ENCODE measurements at regions not wholly inside any gene's neighbourhood (a gene's known extent, or its start where the extent isn't known, plus 50 kb on each side); places are given as distances from the start of the nearest gene placed in this dataset.

DNA sequence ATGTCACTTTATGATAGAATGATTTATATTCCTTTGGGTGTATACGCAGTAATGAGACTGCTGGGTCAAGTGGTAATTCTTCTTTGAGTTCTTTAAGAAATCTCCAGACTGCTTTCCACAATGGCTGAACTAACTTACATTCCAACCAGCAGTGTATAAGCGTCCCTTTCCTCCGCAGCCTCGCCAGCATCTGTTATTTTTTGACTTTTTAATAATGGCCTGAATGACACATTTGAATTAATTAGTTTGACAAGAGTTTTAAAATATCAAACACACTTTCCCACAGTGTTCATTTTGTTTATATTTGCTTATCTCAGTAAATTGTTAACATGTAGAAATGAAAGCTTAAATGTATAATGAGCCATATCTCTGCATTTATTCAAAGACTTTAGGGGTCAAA is 116.8 kb downstream of the TES start (continued):
- TF ChIP-seq, protein P1, sequence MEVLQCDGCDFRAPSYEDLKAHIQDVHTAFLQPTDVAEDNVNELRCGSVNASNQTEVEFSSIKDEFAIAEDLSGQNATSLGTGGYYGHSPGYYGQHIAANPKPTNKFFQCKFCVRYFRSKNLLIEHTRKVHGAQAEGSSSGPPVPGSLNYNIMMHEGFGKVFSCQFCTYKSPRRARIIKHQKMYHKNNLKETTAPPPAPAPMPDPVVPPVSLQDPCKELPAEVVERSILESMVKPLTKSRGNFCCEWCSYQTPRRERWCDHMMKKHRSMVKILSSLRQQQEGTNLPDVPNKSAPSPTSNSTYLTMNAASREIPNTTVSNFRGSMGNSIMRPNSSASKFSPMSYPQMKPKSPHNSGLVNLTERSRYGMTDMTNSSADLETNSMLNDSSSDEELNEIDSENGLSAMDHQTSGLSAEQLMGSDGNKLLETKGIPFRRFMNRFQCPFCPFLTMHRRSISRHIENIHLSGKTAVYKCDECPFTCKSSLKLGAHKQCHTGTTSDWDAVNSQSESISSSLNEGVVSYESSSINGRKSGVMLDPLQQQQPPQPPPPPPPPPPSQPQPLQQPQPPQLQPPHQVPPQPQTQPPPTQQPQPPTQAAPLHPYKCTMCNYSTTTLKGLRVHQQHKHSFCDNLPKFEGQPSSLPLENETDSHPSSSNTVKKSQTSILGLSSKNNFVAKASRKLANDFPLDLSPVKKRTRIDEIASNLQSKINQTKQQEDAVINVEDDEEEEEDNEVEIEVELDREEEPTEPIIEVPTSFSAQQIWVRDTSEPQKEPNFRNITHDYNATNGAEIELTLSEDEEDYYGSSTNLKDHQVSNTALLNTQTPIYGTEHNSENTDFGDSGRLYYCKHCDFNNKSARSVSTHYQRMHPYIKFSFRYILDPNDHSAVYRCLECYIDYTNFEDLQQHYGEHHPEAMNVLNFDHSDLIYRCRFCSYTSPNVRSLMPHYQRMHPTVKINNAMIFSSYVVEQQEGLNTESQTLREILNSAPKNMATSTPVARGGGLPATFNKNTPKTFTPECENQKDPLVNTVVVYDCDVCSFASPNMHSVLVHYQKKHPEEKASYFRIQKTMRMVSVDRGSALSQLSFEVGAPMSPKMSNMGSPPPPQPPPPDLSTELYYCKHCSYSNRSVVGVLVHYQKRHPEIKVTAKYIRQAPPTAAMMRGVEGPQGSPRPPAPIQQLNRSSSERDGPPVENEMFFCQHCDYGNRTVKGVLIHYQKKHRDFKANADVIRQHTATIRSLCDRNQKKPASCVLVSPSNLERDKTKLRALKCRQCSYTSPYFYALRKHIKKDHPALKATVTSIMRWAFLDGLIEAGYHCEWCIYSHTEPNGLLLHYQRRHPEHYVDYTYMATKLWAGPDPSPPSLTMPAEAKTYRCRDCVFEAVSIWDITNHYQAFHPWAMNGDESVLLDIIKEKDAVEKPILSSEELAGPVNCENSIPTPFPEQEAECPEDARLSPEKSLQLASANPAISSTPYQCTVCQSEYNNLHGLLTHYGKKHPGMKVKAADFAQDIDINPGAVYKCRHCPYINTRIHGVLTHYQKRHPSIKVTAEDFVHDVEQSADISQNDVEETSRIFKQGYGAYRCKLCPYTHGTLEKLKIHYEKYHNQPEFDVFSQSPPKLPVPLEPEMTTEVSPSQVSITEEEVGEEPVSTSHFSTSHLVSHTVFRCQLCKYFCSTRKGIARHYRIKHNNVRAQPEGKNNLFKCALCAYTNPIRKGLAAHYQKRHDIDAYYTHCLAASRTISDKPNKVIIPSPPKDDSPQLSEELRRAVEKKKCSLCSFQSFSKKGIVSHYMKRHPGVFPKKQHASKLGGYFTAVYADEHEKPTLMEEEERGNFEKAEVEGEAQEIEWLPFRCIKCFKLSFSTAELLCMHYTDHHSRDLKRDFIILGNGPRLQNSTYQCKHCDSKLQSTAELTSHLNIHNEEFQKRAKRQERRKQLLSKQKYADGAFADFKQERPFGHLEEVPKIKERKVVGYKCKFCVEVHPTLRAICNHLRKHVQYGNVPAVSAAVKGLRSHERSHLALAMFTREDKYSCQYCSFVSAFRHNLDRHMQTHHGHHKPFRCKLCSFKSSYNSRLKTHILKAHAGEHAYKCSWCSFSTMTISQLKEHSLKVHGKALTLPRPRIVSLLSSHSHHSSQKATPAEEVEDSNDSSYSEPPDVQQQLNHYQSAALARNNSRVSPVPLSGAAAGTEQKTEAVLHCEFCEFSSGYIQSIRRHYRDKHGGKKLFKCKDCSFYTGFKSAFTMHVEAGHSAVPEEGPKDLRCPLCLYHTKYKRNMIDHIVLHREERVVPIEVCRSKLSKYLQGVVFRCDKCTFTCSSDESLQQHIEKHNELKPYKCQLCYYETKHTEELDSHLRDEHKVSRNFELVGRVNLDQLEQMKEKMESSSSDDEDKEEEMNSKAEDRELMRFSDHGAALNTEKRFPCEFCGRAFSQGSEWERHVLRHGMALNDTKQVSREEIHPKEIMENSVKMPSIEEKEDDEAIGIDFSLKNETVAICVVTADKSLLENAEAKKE (CRISPR knock-in tag; IDR thresholded peaks at IDR 0.05) = no peak
- TF ChIP-seq, protein P2, sequence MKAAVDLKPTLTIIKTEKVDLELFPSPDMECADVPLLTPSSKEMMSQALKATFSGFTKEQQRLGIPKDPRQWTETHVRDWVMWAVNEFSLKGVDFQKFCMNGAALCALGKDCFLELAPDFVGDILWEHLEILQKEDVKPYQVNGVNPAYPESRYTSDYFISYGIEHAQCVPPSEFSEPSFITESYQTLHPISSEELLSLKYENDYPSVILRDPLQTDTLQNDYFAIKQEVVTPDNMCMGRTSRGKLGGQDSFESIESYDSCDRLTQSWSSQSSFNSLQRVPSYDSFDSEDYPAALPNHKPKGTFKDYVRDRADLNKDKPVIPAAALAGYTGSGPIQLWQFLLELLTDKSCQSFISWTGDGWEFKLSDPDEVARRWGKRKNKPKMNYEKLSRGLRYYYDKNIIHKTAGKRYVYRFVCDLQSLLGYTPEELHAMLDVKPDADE (IDR thresholded peaks at IDR 0.05) = no peak
- no peak for TF ChIP-seq NANOG (IDR thresholded peaks at IDR 0.05; ENCODE audit: borderline replicate concordance)
- no peak for TF ChIP-seq ZNF114 (CRISPR knock-in tag; IDR thresholded peaks at IDR 0.05)
- no peak for TF ChIP-seq ZNF331 (CRISPR knock-in tag; IDR thresholded peaks at IDR 0.05; ENCODE audit: low read depth)
- no peak for TF ChIP-seq POLR2AphosphoS5 (IDR thresholded peaks at IDR 0.05; ENCODE audit: low read depth)
- TF ChIP-seq CREB1 (CRISPR knock-in tag; IDR thresholded peaks at IDR 0.05; ENCODE audit: low read depth) = no peak

DNA sequence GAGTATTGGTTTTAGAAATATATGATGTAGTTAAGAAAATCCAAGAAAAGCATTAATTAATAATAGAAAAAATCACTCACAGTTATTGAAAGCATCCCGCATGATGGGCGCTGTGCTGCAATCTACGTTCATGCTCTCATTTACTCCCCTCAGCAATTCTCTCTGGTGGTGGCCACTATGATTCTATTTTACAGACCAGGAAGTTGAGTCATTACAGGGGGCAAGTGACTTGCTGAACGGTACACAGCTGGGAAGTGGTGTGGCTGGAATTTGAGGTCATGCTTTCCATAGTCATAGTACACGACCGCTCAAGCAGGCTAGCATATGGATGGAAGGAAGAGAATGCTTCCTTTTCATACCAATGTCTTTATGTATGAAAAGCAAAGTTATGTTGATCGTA is 117.4 kb downstream of the TES start:
- Mint-ChIP-seq H3K27me3 (ENCODE audit: insufficient read depth, low read depth, poor library complexity) (no peaks in the 10 kb centered on the region), H3K4me3 (no peak overlapping the region), H3K4me1 (peaks cover 10% of the 10 kb centered on the region), H3K27ac (0 out of 2 replicates have a peak overlapping the region, but pooled peaks have one; percentile 17), H3K36me3 (ENCODE audit: low read depth) (no peaks in the 10 kb centered on the region), H3K9me3 (no peaks in the 10 kb centered on the region)
- no peak for ATAC-seq
- Histone ChIP-seq H4K20me1 (replicated peaks; ENCODE audit: insufficient read depth) (no peaks in the 10 kb centered on the region), H3F3A (replicated peaks; ENCODE audit: low read depth) (no peaks in the 10 kb centered on the region), H2AFZ (no peak overlapping the region), H3K79me2 (replicated peaks; ENCODE audit: insufficient read depth) (no peaks in the 10 kb centered on the region), H3K27ac (ENCODE audit: low read depth) (no peak overlapping the region), H3K27me3 (ENCODE audit: insufficient read depth) (no peaks in the 10 kb centered on the region), H3K4me2 (no peak overlapping the region), H3K9me2 (ENCODE audit: insufficient read depth) (no peaks in the 10 kb centered on the region), H3K4me3 (no peak overlapping the region), H3K4me1 (ENCODE audit: insufficient read depth) (peaks cover 15% of the 10 kb centered on the region), H3K36me3 (ENCODE audit: insufficient read depth) (no peaks in the 10 kb centered on the region)
- TF ChIP-seq JUNB (IDR thresholded peaks at IDR 0.05; ENCODE audit: unreplicated experiment) = no peak
- TF ChIP-seq ZNF114 (CRISPR knock-in tag; IDR thresholded peaks at IDR 0.05) = no peak
- TF ChIP-seq CREB1 (CRISPR knock-in tag; IDR thresholded peaks at IDR 0.05; ENCODE audit: low read depth) = no peak
- TF ChIP-seq NANOG (IDR thresholded peaks at IDR 0.05; ENCODE audit: borderline replicate concordance) = no peak
- no peak for TF ChIP-seq EZH2 (IDR thresholded peaks at IDR 0.05; ENCODE audit: low read depth, unreplicated experiment)
- DNase-seq (ENCODE audit: low spot score) = no peak

Data from GM23338 (cell line).